ENCODE measurements at regions not wholly inside any gene's neighbourhood (a gene's known extent, or its start where the extent isn't known, plus 50 kb on each side); places are given as distances from the start of the nearest gene placed in this dataset.

DNA sequence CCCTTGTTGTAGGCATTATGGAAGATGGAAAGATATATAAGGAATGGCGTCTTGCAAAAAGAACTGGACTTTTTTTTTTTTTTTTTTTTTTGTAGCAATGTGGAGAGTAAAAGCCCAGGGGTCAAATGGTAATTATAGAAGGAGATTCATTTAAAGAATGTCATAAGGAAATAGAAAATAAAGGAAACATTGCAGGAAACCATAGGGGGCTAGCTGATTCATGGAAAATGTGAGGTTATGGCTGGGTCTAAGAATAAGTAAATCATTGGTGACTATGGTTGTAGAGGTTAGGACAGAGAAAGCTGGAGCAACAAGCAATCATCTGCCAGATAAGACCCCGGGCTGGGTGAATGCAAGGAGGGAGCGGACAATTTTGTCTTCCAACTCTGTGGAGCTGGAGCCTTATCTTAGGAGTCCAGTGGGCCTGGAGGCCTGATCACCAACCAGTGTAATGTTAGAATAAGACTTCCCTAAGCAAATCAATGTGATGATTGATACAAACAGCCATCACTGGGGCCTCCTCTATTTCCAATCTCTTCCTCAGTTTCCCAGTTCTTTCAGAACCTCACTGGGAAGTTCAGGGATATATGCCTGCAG, 201.2 kb upstream of the TNP1 start:
- H4K20me1 ChIP-seq (ENCODE audit: control insufficient read depth, insufficient read depth): no peaks in the 10 kb centered on the region
- no peaks in the 10 kb centered on the region for H3K79me2 ChIP-seq (ENCODE audit: control insufficient read depth, insufficient read depth, low read length)
- SMC1A ChIA-PET (ENCODE audit: uncharacterized antibody, unreplicated experiment): no interaction called here
- no peak overlapping the region for H3K4me3 ChIP-seq
- H3K36me3 ChIP-seq (ENCODE audit: control insufficient read depth in 2 of 2, insufficient read depth in 2 of 2, low read length in 1 of 2): no peaks in the 10 kb centered on the region
- CTCF ChIA-PET: no interaction called here
- intact Hi-C loops (cut with micrococcal nuclease; ENCODE audit: unreplicated experiment): no loop called here
- WGBS (ENCODE audit: insufficient coverage, insufficient replicate concordance, low lambda C conversion rate, missing lambda C conversion rate): 10% methylated on average over 3 of the region's 3 CpGs
- H3K9ac ChIP-seq (ENCODE audit: control insufficient read depth, insufficient read depth, low read length): no peak overlapping the region
- in situ Hi-C loops (cut with MboI): no loop called here
- FAIRE-seq (no peak), ATAC-seq (no peak), DNase-seq (ENCODE audit: low read depth, low spot score) (no peak)
- POLR2A ChIA-PET: interaction anchor here (0.7 kb wide), 1 partner anchor 372 kb away, joined by 4 read pairs; no protein-coding TSS in a partner anchor
- H2AFZ ChIP-seq (ENCODE audit: control insufficient read depth, low read depth, low read length): no peak overlapping the region
- BruUV-seq (replicated peaks): no TSS peak
- H3K4me1 ChIP-seq (ENCODE audit: control insufficient read depth, insufficient read depth, low read length): peaks cover 5% of the 10 kb centered on the region; the same call in 1 of the 2 replicates
- TF ChIP-seq EGR1 (IDR thresholded peaks at IDR 0.05; ENCODE audit: borderline replicate concordance in 1 of 2, low read depth in 2 of 2, low read length in 2 of 2) (no peak), GATAD2B (conservative IDR thresholded peaks at IDR 0.05; ENCODE audit: low read depth) (no peak), BRCA1 (IDR thresholded peaks at IDR 0.05; ENCODE audit: low read depth, low read length) (no peak), ZNF24 (IDR thresholded peaks at IDR 0.05) (no peak), PAX8 (IDR thresholded peaks at IDR 0.05) (no peak), TBL1XR1 (IDR thresholded peaks at IDR 0.05; ENCODE audit: low read depth, low read length) (no peak), SUZ12 (IDR thresholded peaks at IDR 0.05; ENCODE audit: unreplicated experiment) (no peak), SIX5 (IDR thresholded peaks at IDR 0.05; ENCODE audit: low read depth, low read length, severe bottlenecking) (no peak)
- TF ChIP-seq, protein P1, sequence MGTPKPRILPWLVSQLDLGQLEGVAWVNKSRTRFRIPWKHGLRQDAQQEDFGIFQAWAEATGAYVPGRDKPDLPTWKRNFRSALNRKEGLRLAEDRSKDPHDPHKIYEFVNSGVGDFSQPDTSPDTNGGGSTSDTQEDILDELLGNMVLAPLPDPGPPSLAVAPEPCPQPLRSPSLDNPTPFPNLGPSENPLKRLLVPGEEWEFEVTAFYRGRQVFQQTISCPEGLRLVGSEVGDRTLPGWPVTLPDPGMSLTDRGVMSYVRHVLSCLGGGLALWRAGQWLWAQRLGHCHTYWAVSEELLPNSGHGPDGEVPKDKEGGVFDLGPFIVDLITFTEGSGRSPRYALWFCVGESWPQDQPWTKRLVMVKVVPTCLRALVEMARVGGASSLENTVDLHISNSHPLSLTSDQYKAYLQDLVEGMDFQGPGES (IDR thresholded peaks at IDR 0.05): no peak
- TF ChIP-seq, protein P2, sequence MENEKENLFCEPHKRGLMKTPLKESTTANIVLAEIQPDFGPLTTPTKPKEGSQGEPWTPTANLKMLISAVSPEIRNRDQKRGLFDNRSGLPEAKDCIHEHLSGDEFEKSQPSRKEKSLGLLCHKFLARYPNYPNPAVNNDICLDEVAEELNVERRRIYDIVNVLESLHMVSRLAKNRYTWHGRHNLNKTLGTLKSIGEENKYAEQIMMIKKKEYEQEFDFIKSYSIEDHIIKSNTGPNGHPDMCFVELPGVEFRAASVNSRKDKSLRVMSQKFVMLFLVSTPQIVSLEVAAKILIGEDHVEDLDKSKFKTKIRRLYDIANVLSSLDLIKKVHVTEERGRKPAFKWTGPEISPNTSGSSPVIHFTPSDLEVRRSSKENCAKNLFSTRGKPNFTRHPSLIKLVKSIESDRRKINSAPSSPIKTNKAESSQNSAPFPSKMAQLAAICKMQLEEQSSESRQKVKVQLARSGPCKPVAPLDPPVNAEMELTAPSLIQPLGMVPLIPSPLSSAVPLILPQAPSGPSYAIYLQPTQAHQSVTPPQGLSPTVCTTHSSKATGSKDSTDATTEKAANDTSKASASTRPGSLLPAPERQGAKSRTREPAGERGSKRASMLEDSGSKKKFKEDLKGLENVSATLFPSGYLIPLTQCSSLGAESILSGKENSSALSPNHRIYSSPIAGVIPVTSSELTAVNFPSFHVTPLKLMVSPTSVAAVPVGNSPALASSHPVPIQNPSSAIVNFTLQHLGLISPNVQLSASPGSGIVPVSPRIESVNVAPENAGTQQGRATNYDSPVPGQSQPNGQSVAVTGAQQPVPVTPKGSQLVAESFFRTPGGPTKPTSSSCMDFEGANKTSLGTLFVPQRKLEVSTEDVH (IDR thresholded peaks at IDR 0.05; ENCODE audit: low read depth, partially characterized antibody): no peak
- no peak overlapping the region for H3K4me2 ChIP-seq (ENCODE audit: control insufficient read depth, insufficient read depth)
- H3K27me3 ChIP-seq (replicated peaks in 1 of 2; ENCODE audit: control insufficient read depth in 2 of 2, insufficient read depth in 2 of 2, low read length in 1 of 2): no peaks in the 10 kb centered on the region
- H3K27ac ChIP-seq (ENCODE audit: control insufficient read depth, insufficient read depth): no peak overlapping the region
- no peaks in the 10 kb centered on the region for H3K9me3 ChIP-seq (replicated peaks; ENCODE audit: control insufficient read depth, insufficient read depth, low read length)
- RAD21 ChIA-PET (ENCODE audit: unreplicated experiment): no interaction called here

Measured in GM12878 (cell line).